ENCODE measurements at regions not wholly inside any gene's neighbourhood (a gene's known extent, or its start where the extent isn't known, plus 50 kb on each side); places are given as distances from the start of the nearest gene placed in this dataset.

DNA sequence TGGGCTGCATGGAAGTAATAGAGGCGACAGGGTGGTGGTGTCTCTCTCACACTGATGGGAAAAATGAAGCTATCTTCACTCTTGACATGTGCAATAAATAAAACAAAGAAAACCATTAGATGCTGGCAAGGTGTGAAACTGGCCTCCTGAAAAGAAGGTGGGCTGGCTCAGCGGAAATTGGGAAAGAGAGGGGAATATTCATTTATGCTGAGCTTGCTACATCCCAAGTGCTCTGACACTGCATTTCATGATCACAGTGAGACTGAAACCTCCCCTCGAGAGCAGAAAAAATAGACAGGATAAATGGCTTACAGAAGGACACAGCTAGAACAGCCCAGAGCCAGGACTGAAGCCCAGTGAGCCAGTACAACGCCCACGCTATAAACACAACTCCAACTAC is 112.1 kb upstream of the SMLR1 start:
- Histone ChIP-seq H3K4me3 (ENCODE audit: low read depth in 1 of 3, low read length in 3 of 3) (no peak overlapping the region), H3K9me3 (ENCODE audit: control insufficient read depth in 4 of 4, low read length in 3 of 4) (peaks cover 0 to 2% (median 0%) of the 10 kb centered on the region in 4 donors), H3K27ac (ENCODE audit: low read depth in 1 of 2, low read length in 2 of 2) (no peak overlapping the region), H3K27me3 (ENCODE audit: control insufficient read depth in 4 of 4, insufficient read depth in 4 of 4, low read length in 3 of 4) (no peaks in the 10 kb centered on the region), H3K36me3 (ENCODE audit: control insufficient read depth in 4 of 4, insufficient read depth in 3 of 4, low read depth in 1 of 4, low read length in 3 of 4) (no peaks in the 10 kb centered on the region), H3K4me1 (ENCODE audit: control insufficient read depth in 4 of 4, insufficient read depth in 4 of 4, low read length in 3 of 4) (no peaks in the 10 kb centered on the region), H3K9ac (ENCODE audit: low read depth in 1 of 2, low read length in 2 of 2) (no peak overlapping the region)
- no peak for DNase-seq (ENCODE audit: low spot score)
- TF ChIP-seq JUND (IDR thresholded peaks at IDR 0.05) (no peak), TAF1 (conservative IDR thresholded peaks at IDR 0.05) (no peak), YY1 (IDR thresholded peaks at IDR 0.05) (no peak), RAD21 (IDR thresholded peaks at IDR 0.05) (no peak), GABPA (IDR thresholded peaks at IDR 0.05 in 1 of 2, conservative IDR thresholded peaks at IDR 0.05 in 1 of 2) (no peak), FOXA2 (IDR thresholded peaks at IDR 0.05) (no peak), FOXA1 (IDR thresholded peaks at IDR 0.05) (no peak), HNF4A (conservative IDR thresholded peaks at IDR 0.05) (no peak)
- TF ChIP-seq, protein P1, sequence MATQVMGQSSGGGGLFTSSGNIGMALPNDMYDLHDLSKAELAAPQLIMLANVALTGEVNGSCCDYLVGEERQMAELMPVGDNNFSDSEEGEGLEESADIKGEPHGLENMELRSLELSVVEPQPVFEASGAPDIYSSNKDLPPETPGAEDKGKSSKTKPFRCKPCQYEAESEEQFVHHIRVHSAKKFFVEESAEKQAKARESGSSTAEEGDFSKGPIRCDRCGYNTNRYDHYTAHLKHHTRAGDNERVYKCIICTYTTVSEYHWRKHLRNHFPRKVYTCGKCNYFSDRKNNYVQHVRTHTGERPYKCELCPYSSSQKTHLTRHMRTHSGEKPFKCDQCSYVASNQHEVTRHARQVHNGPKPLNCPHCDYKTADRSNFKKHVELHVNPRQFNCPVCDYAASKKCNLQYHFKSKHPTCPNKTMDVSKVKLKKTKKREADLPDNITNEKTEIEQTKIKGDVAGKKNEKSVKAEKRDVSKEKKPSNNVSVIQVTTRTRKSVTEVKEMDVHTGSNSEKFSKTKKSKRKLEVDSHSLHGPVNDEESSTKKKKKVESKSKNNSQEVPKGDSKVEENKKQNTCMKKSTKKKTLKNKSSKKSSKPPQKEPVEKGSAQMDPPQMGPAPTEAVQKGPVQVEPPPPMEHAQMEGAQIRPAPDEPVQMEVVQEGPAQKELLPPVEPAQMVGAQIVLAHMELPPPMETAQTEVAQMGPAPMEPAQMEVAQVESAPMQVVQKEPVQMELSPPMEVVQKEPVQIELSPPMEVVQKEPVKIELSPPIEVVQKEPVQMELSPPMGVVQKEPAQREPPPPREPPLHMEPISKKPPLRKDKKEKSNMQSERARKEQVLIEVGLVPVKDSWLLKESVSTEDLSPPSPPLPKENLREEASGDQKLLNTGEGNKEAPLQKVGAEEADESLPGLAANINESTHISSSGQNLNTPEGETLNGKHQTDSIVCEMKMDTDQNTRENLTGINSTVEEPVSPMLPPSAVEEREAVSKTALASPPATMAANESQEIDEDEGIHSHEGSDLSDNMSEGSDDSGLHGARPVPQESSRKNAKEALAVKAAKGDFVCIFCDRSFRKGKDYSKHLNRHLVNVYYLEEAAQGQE (IDR thresholded peaks at IDR 0.05), result no peak
- 91% methylated on average over 5 of the region's 5 CpGs for WGBS

GRCh38 chr6:130716466-130716865 is 110.7 kb upstream of the SMLR1 start:
- H3K4me1 ChIP-seq (ENCODE audit: control insufficient read depth in 4 of 4, insufficient read depth in 4 of 4, low read length in 3 of 4), result no peaks in the 10 kb centered on the region
- H3K4me3 ChIP-seq (ENCODE audit: low read depth in 1 of 3, low read length in 3 of 3), result no peak overlapping the region
- peaks cover 0 to 2% (median 0%) of the 10 kb centered on the region in 4 donors for H3K9me3 ChIP-seq (ENCODE audit: control insufficient read depth in 4 of 4, low read length in 3 of 4)
- no peaks in the 10 kb centered on the region for H3K27me3 ChIP-seq (ENCODE audit: control insufficient read depth in 4 of 4, insufficient read depth in 4 of 4, low read length in 3 of 4)
- H3K36me3 ChIP-seq (ENCODE audit: control insufficient read depth in 4 of 4, insufficient read depth in 3 of 4, low read depth in 1 of 4, low read length in 3 of 4), result no peaks in the 10 kb centered on the region
- H3K9ac ChIP-seq (ENCODE audit: low read depth in 1 of 2, low read length in 2 of 2), result no peak overlapping the region
- no peak overlapping the region for H3K27ac ChIP-seq (ENCODE audit: low read depth in 1 of 2, low read length in 2 of 2)
- WGBS, result 94% methylated on average over 3 of the region's 3 CpGs
- no peak for DNase-seq (ENCODE audit: low spot score)
- TF ChIP-seq TAF1 (conservative IDR thresholded peaks at IDR 0.05) (no peak), HNF4G (IDR thresholded peaks at IDR 0.05) (no peak), HNF4A (conservative IDR thresholded peaks at IDR 0.05) (no peak), YY1 (IDR thresholded peaks at IDR 0.05) (no peak), FOXA2 (IDR thresholded peaks at IDR 0.05) (no peak), ATF3 (IDR thresholded peaks at IDR 0.05) (no peak), ZBTB33 (IDR thresholded peaks at IDR 0.05) (no peak), JUND (IDR thresholded peaks at IDR 0.05) (no peak), EGR1 (IDR thresholded peaks at IDR 0.05; ENCODE audit: low read depth in 2 of 2) (no peak), GABPA (IDR thresholded peaks at IDR 0.05 in 1 of 2, conservative IDR thresholded peaks at IDR 0.05 in 1 of 2) (no peak), FOXA1 (IDR thresholded peaks at IDR 0.05) (no peak), RXRA (IDR thresholded peaks at IDR 0.05) (no peak), SP1 (IDR thresholded peaks at IDR 0.05) (no peak), NR2F2 (IDR thresholded peaks at IDR 0.05) (no peak), RAD21 (IDR thresholded peaks at IDR 0.05) (no peak)
- TF ChIP-seq, protein P1 (IDR thresholded peaks at IDR 0.05), result no peak
- TF ChIP-seq, protein P2, sequence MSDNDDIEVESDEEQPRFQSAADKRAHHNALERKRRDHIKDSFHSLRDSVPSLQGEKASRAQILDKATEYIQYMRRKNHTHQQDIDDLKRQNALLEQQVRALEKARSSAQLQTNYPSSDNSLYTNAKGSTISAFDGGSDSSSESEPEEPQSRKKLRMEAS (IDR thresholded peaks at IDR 0.05), result no peak
- TF ChIP-seq, protein P3, sequence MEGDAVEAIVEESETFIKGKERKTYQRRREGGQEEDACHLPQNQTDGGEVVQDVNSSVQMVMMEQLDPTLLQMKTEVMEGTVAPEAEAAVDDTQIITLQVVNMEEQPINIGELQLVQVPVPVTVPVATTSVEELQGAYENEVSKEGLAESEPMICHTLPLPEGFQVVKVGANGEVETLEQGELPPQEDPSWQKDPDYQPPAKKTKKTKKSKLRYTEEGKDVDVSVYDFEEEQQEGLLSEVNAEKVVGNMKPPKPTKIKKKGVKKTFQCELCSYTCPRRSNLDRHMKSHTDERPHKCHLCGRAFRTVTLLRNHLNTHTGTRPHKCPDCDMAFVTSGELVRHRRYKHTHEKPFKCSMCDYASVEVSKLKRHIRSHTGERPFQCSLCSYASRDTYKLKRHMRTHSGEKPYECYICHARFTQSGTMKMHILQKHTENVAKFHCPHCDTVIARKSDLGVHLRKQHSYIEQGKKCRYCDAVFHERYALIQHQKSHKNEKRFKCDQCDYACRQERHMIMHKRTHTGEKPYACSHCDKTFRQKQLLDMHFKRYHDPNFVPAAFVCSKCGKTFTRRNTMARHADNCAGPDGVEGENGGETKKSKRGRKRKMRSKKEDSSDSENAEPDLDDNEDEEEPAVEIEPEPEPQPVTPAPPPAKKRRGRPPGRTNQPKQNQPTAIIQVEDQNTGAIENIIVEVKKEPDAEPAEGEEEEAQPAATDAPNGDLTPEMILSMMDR (IDR thresholded peaks at IDR 0.05; ENCODE audit: low read depth, low read length, missing input control), result no peak
